ENCODE measurements at regions not wholly inside any gene's neighbourhood (a gene's known extent, or its start where the extent isn't known, plus 50 kb on each side); places are given as distances from the start of the nearest gene placed in this dataset.

- no peak for DNase-seq
Measured at GRCh38 chr15:31151301-31152233, 50.0 kb upstream of the TRPM1 start.

GRCh38 chr15:31153531-31153930 lies 52.0 kb upstream of the TRPM1 start:
- DNase-seq, result no peak

GRCh38 chr15:31155151-31155550 lies 53.6 kb upstream of the TRPM1 start:
- no peak for DNase-seq

- no peak for DNase-seq
Measured at GRCh38 chr15:31156226-31156625, 54.7 kb upstream of the TRPM1 start.

DNA sequence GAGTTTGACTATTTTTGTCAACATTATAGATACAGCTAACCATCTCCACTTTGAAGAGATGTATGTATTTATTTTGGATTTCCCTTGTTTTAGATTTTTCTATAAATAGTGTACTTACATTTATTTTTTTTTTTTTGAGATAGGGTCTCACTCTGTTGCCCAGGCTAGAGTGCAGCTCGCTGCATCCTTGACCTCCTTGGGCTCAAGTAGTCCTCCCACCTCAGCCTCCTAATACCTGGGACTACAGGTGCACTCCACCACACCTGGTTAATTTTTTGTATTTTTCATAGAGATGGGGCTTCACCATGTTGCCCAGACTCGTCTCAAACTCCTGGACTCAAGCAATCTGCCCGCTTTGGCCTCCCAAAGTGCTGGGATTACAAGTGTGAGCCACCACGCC lies 55.3 kb upstream of the TRPM1 start:
- no peak for DNase-seq

- DNase-seq, result no peak
Measured at GRCh38 chr15:31157644-31158069, 56.1 kb upstream of the TRPM1 start.

- no peak for DNase-seq
Measured at GRCh38 chr15:31158858-31159569, 57.5 kb upstream of the TRPM1 start.

DNA sequence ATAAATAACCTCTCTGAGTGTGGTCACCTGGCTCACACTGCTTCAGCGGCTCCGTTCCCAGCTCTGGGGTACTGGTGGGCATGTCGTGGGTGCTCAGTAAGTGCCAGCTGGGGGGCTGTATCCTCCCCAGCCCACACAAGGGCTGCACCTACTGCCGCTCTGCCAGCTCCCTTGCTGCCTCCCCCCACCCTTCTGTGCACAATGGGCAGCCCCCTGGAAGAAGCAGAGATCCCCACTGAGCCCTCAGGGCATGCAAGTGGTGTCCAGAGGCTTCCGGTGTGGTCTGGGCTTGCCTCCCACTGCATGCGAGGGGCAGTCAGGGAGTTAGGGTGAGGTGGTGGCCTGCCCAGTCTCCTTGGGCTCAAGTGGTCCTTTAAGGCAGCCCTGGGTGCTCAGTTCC lies 58.3 kb upstream of the TRPM1 start:
- DNase-seq, result no peak

- no peak for DNase-seq
Measured at GRCh38 chr15:31160297-31160696, 58.8 kb upstream of the TRPM1 start.

GRCh38 chr15:31160740-31161495 lies 59.4 kb upstream of the TRPM1 start:
- no peak for DNase-seq

GRCh38 chr15:31161951-31162350 lies 60.4 kb upstream of the TRPM1 start:
- DNase-seq, result no peak

DNA sequence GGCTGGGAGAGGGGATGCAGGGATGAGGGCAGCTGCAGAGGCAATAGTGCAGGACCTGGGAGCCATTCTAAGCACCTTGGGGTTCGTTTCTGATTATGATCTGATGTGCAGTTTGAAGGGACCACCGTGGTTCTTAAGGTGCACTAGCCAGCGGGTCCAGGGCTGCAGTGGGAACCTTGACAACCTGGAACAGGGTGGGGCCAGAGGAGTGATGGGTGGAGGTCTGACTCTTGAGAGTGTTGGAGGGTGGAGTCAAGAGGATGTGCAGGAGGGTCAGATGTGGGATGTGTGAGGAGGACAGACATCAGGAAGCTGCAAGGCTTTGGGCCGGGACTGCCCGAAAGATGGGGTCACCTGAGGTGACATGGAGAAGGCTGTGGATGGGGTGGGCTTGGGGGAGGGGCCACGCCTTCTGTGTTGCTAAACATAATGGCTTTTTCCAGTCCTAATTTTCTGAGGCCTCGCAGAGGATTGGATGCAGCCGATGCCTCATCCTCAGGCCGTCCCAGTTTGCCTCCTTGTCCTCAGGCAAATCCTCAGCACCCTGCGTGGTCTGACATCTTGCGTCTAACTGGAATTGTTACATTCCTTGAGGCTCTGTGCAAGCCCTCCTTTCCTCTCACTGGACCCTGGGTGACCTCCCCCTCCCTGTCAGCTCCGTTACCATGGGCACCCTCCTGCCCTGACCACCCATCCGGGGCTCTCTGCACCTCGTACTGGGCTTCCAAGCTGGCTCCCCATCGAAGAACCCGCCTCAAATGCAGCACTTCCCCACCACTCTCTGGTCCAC lies 61.4 kb upstream of the TRPM1 start:
- no peak for DNase-seq

- DNase-seq, result no peak
Measured at GRCh38 chr15:31163769-31164572, 62.4 kb upstream of the TRPM1 start.

- no peak for DNase-seq
Measured at GRCh38 chr15:31164573-31164912, 63.0 kb upstream of the TRPM1 start.

GRCh38 chr15:31169558-31169957 lies 68.0 kb upstream of the TRPM1 start:
- no peak for DNase-seq

DNA sequence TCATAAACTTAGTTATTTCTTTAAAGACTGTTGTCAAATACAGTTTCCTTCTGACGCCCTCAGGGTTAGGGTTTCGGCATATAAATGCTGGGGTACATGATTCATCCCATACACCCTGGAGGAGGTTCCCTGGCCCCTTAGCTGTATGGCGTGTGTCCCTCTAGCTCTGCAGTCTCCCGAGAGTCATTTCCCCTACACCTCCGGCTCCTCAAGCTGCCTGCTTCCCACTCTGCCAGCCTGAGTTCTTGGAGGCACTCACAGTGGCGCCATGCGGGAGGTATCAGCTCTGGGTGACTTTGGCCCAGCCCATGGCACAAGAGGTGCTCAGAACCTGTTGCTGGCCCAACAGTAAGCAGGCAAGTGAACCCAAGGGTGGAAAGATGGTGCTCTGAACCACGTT lies 70.2 kb upstream of the TRPM1 start:
- DNase-seq, result no peak

GRCh38 chr15:31172606-31173005 lies 71.1 kb upstream of the TRPM1 start:
- no peak for DNase-seq

DNA sequence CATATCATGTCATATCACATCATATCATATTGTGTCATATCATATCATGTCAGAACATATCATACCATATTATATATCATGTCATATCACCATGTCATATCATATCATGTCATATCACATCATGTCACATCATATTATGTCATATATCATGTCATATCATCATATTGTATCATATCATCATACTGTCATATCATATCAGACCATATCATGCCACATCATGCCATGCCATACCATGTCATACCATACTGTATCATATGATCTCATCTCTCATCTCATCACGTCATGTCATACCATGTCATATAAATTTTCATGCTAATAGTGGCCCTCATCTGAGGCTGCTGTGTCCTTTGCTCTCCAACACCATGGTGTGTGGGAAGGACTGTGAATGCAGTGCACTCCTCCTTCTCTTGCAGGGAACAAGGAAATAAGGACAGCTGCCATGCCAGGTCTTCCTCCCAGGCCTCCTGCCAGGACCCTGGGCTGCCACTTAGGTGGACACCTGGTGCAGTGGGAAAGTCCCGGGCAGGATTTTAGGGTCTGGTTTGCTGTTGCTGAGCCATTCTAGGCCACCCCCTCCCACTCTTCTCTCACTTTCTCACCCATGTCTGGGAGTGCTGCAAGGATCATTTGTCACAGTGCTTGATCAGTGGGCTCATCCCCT lies 72.4 kb upstream of the TRPM1 start:
- DNase-seq, result no peak

DNA sequence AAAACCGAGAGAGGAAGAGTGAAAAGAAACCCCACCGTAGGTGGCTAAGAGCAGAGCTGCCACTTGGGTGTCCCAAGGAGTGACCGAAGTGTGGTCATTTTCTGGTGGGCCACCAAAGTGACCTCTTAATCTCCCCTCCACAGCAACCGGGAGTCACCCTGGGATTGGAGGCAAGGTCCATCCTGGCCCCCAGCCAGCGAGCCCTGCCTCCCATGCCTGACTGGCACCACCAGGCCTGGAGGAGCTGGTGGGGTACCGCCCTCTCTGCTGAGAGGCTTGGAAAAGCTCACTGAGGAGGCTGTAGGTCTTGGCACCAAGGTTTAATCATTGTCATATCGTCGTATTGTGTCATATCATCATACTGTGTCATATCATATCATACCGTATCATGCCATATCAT lies 74.0 kb upstream of the TRPM1 start:
- no peak for DNase-seq

DNA sequence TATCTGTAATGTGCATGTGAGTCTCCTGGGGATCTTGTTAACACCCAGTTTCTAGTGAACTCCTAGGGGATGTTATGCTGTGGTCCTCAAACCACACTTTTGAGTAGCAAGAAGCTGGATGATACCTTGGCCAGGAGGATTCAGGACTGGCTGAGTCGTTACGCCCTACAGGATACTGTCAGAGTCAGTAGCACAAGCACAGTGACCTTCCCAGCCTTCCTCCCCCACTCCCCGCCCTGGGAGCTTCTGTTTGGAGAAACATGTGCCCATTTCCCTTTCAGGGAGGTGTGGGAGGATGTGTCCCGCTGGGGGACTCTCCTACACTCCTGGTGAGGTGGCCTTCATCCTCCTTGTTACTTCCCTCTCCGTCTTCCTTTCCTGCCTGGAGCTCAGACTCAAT lies 76.4 kb upstream of the TRPM1 start:
- no peak for DNase-seq

DNA sequence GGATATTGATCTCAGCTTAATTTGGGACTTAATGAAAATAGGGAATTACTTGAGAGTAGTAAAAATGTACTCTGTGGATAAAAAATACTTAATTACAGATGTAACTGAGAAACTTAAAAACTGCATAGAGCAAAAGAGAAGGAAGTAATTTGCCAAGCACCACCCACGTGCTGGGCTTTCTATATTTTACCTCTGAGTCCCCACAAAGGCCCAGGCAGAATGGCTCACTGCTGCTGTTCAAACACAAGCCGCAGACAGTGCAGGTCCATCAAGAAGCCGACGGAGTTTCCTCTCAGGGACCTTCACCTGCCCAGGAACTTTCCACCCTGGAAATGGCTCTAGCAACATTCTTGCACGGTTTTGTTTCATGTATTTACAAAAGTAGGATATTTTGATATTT lies 77.2 kb upstream of the TRPM1 start:
- no peak for DNase-seq
